ENCODE measurements at regions not wholly inside any gene's neighbourhood (a gene's known extent, or its start where the extent isn't known, plus 50 kb on each side); places are given as distances from the start of the nearest gene placed in this dataset.

GRCh38 chr12:28023156-28023887, 50.8 kb upstream of the PTHLH start:
- no peaks in the 10 kb centered on the region for H3K9me3 Mint-ChIP-seq
- H3K27ac Mint-ChIP-seq (ENCODE audit: unreplicated experiment): peak overlapping the region; percentile 74
- no peak overlapping the region for H3K4me3 Mint-ChIP-seq
- no peaks in the 10 kb centered on the region for H3K4me1 Mint-ChIP-seq
- no peaks in the 10 kb centered on the region for H3K27me3 Mint-ChIP-seq (ENCODE audit: low read depth)
- no peak for DNase-seq (ENCODE audit: low read depth, low spot score)
- TF ChIP-seq CTCF (conservative IDR thresholded peaks at IDR 0.05): no peak
- no peaks in the 10 kb centered on the region for H3K36me3 Mint-ChIP-seq (ENCODE audit: low read depth)

GRCh38 chr12:28024231-28024995, 51.9 kb upstream of the PTHLH start:
- H3K9me3 Mint-ChIP-seq: no peaks in the 10 kb centered on the region
- TF ChIP-seq CTCF (conservative IDR thresholded peaks at IDR 0.05): no peak
- H3K27ac Mint-ChIP-seq (ENCODE audit: unreplicated experiment): no peak overlapping the region
- DNase-seq (ENCODE audit: low read depth, low spot score): no peak
- H3K4me3 Mint-ChIP-seq: no peak overlapping the region
- H3K27me3 Mint-ChIP-seq (ENCODE audit: low read depth): no peaks in the 10 kb centered on the region
- no peaks in the 10 kb centered on the region for H3K36me3 Mint-ChIP-seq (ENCODE audit: low read depth)
- no peaks in the 10 kb centered on the region for H3K4me1 Mint-ChIP-seq

- Mint-ChIP-seq H3K27me3 (ENCODE audit: low read depth) (no peaks in the 10 kb centered on the region), H3K4me1 (no peaks in the 10 kb centered on the region), H3K9me3 (no peaks in the 10 kb centered on the region), H3K27ac (ENCODE audit: unreplicated experiment) (no peak overlapping the region), H3K36me3 (ENCODE audit: low read depth) (no peaks in the 10 kb centered on the region), H3K4me3 (no peak overlapping the region)
- DNase-seq (ENCODE audit: low read depth, low spot score): no peak
- no peak for TF ChIP-seq CTCF (conservative IDR thresholded peaks at IDR 0.05)
These were observed 53.4 kb upstream of the PTHLH start for GRCh38 chr12:28025821-28026505.

GRCh38 chr12:28026701-28027100, 54.2 kb upstream of the PTHLH start:
- Mint-ChIP-seq H3K36me3 (ENCODE audit: low read depth) (no peaks in the 10 kb centered on the region), H3K9me3 (no peaks in the 10 kb centered on the region), H3K4me3 (no peak overlapping the region), H3K27ac (ENCODE audit: unreplicated experiment) (no peak overlapping the region), H3K27me3 (ENCODE audit: low read depth) (no peaks in the 10 kb centered on the region), H3K4me1 (no peaks in the 10 kb centered on the region)
- TF ChIP-seq CTCF (conservative IDR thresholded peaks at IDR 0.05): no peak
- DNase-seq (ENCODE audit: low read depth, low spot score): no peak

GRCh38 chr12:28027328-28027727, 54.8 kb upstream of the PTHLH start:
- no peak overlapping the region for H3K27ac Mint-ChIP-seq (ENCODE audit: unreplicated experiment)

More at GRCh38 chr12:28027328-28027727, 54.8 kb upstream of the PTHLH start:
- H3K4me3 Mint-ChIP-seq: no peak overlapping the region
- H3K36me3 Mint-ChIP-seq (ENCODE audit: low read depth): no peaks in the 10 kb centered on the region
- no peaks in the 10 kb centered on the region for H3K9me3 Mint-ChIP-seq
- no peak for TF ChIP-seq CTCF (conservative IDR thresholded peaks at IDR 0.05)
- H3K27me3 Mint-ChIP-seq (ENCODE audit: low read depth): no peaks in the 10 kb centered on the region
- no peak for DNase-seq (ENCODE audit: low read depth, low spot score)
- H3K4me1 Mint-ChIP-seq: no peaks in the 10 kb centered on the region

Data from neural crest cell (in vitro differentiated cells).